Right atrium auricular region (tissue), 2 donors: ENCODE measurements at regions not wholly inside any gene's neighbourhood (a gene's known extent, or its start where the extent isn't known, plus 50 kb on each side); places are given as distances from the start of the nearest gene placed in this dataset.
"Not testable (repeated sequence)": the region's sequence is repeated elsewhere in the genome, so short reads cannot be mapped to it uniquely, and the experiment has no call there.

Experiments used
- DNase-seq: peaks from one replicate; pipeline ENCODE4 v3.0.0-alpha.2; 2019; ENCODE audit warnings: low spot score
- H3K27ac ChIP-seq, 2 donors: fragments of 200-600 bp; sonication (generic); 1 replicate in 1 of 2; 2 replicates in 1 of 2; pipeline ENCODE4 v1.5.1; 2016 to 2019
- H3K27me3 ChIP-seq, 2 donors: fragments of 200-600 bp; sonication (generic); one replicate each; pipeline versions ENCODE4 v1.5.1 to v1.6.0; 2017 to 2019
- H3K36me3 ChIP-seq: fragments of 200-600 bp; sonication (generic); one replicate; pipeline ENCODE4 v1.5.1; 2016
- H3K4me1 ChIP-seq, 2 donors: fragments of 200-600 bp; sonication (generic); one replicate each; pipeline versions ENCODE4 v1.5.1 to v1.6.0; 2017 to 2019
- H3K4me3 ChIP-seq, 2 donors: fragments of 200-600 bp; sonication (generic); 1 replicate in 1 of 2; 2 replicates in 1 of 2; pipeline ENCODE4 v1.5.1; 2017 to 2019; ENCODE audit warnings: mild to moderate bottlenecking in 1 of 2, moderate library complexity in 1 of 2
- H3K9me3 ChIP-seq, 2 donors: fragments of 200-600 bp; sonication (generic); one replicate each; pipeline ENCODE4 v1.5.1; 2019
- TF ChIP-seq, protein P1 (sequence below), 2 donors: fragments of 200-600 bp; sonication (generic); IDR thresholded peaks; one replicate each; pipeline ENCODE4 v1.5.1; 2019; ENCODE audit warnings: antibody characterized with exemption in 2 of 2

DNA sequence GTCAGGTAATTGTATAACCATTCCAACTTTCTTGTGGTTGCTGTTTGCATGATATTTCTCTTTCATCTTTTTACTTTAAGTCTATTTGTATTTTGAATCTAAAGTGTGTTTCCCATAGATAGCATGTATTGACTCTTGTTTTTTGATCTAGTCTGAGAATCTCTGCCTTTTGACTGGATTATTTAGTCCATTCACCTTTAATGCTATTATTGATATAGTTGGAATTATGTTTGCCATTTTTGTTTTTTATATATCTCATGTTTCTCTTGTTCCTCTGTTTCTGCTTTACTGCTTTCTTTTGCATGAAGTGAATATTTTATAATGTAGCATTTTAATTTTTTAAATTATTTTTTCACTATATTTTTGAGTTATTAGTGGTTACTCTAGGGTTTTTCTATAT lies 103.9 kb upstream of the PMCH start:
- H3K4me3 ChIP-seq = no peak overlapping the region
- H3K27me3 ChIP-seq = no peaks in the 10 kb centered on the region
- H3K9me3 ChIP-seq = peaks cover 0 to 22% of the 10 kb centered on the region in 2 donors
- no peaks in the 10 kb centered on the region for H3K36me3 ChIP-seq
- H3K27ac ChIP-seq = no peak overlapping the region
- TF ChIP-seq, protein P1, sequence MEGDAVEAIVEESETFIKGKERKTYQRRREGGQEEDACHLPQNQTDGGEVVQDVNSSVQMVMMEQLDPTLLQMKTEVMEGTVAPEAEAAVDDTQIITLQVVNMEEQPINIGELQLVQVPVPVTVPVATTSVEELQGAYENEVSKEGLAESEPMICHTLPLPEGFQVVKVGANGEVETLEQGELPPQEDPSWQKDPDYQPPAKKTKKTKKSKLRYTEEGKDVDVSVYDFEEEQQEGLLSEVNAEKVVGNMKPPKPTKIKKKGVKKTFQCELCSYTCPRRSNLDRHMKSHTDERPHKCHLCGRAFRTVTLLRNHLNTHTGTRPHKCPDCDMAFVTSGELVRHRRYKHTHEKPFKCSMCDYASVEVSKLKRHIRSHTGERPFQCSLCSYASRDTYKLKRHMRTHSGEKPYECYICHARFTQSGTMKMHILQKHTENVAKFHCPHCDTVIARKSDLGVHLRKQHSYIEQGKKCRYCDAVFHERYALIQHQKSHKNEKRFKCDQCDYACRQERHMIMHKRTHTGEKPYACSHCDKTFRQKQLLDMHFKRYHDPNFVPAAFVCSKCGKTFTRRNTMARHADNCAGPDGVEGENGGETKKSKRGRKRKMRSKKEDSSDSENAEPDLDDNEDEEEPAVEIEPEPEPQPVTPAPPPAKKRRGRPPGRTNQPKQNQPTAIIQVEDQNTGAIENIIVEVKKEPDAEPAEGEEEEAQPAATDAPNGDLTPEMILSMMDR (IDR thresholded peaks at IDR 0.05) = no peak
- peaks cover 0 to 8% of the 10 kb centered on the region in 2 donors for H3K4me1 ChIP-seq
- no peak for DNase-seq

DNA sequence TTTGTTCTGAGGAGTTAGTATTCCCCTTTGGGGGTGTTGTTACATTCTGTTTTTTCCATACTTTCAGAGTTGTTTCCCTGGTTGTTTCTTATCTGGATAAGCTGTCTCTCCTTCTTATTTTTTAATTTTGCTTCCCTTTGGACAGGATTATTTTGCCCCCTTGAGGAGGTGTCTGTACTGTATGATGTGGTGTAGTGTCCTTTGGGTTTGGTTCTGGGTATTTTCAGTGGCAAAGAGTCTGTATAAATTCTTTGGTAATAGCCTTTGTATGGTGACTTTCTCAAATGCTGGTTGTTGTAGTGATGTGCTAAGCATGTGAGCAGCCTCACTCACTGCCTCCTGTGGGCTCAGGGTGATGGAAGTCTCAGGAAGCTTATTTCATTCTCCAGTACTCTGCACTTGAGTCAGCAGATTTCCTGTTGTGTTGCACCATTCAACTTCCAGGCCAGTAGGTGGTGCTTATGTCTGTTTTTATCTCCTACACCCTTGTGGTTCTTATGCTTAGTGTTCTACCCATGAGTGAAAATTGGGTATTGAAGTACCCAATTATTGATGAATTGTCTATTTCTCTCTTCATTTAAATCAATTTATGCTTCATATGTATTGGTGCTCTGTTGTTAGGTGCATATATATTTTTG lies 103.3 kb upstream of the PMCH start:
- no peak for DNase-seq
- H3K36me3 ChIP-seq = no peaks in the 10 kb centered on the region

DNA sequence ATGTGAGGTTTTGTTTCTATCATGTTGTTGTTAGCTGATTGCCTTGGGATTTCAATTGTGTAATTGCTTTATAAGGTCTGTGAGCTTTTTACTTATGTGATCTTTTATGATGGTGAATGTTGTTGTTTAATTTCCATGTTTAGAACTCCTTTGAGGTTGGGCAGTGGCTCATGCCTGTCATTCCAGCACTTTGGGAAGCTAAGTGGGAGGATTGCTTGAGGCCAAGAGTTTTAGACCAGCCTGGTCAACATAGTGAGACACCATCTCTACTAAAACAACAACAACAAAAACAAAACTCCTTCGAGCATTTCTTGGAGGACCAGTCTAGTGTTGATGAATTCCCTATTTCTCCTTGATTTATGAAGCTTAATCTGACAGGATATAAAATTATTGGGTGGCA lies 102.1 kb upstream of the PMCH start:
- no peaks in the 10 kb centered on the region for H3K36me3 ChIP-seq
- no peak overlapping the region for H3K4me3 ChIP-seq

More for the DNA sequence above, 103.3 kb upstream of the PMCH start:
- Histone ChIP-seq H3K9me3 (peaks cover 0 to 22% of the 10 kb centered on the region in 2 donors), H3K27me3 (no peaks in the 10 kb centered on the region), H3K4me1 (peaks cover 0 to 8% of the 10 kb centered on the region in 2 donors), H3K27ac (no peak overlapping the region), H3K4me3 (no peak overlapping the region)
- TF ChIP-seq, protein P1 (IDR thresholded peaks at IDR 0.05) = no peak

DNA sequence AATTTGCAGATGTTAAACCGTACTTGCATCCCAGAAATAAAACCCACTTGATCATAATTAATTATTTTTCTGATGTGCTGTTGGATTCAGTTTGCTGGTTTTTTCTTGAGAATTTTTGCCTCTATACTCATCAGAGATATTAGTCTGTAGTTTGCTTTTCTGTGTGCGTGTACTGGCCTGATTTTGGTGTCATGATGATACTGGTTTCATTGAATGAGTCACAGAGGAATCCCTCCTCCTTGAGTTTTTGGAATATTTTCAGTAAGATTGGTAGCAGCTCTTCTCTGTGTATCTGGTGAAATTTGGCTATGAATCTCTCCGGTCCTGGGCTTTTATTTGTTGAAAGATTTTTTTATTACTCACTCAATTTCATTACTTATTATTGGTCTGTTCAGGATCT lies 100.4 kb upstream of the PMCH start:
- Histone ChIP-seq H3K9me3 (peaks cover 0 to 22% of the 10 kb centered on the region in 2 donors), H3K27me3 (no peaks in the 10 kb centered on the region), H3K4me3 (no peak overlapping the region), H3K4me1 (no peaks in the 10 kb centered on the region), H3K27ac (no peak overlapping the region), H3K36me3 (no peaks in the 10 kb centered on the region)
- TF ChIP-seq, protein P1 (IDR thresholded peaks at IDR 0.05) = no peak
- DNase-seq = no peak

More for the DNA sequence above, 102.1 kb upstream of the PMCH start:
- H3K27me3 ChIP-seq = no peaks in the 10 kb centered on the region
- peaks cover 0 to 22% of the 10 kb centered on the region in 2 donors for H3K9me3 ChIP-seq
- H3K4me1 ChIP-seq = no peaks in the 10 kb centered on the region
- H3K27ac ChIP-seq = no peak overlapping the region
- TF ChIP-seq, protein P1 (IDR thresholded peaks at IDR 0.05) = no peak
- no peak for DNase-seq

DNA sequence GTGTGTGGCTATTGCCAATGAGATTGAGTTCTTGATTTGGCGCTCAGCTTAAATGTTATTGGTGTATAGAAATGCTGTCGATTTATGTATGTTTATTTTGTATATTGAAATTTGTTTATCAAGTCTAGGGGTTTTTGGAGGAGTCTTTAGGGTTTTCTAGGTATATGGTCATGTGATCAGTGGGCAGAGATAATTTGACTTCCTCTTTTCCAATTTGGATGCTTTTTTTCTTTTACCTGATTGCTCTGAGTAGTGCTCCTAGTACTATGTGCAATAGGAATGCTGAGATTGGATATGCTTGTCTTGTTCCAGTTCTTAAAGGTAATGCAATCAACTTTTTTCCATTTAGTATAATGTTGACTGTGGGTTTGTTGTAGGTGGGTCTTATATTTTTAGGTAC lies 99.8 kb upstream of the PMCH start:
- no peaks in the 10 kb centered on the region for H3K36me3 ChIP-seq
- no peak overlapping the region for H3K27ac ChIP-seq
- no peaks in the 10 kb centered on the region for H3K27me3 ChIP-seq
- no peaks in the 10 kb centered on the region for H3K4me1 ChIP-seq
- TF ChIP-seq, protein P1 (IDR thresholded peaks at IDR 0.05) = no peak
- H3K9me3 ChIP-seq = peaks cover 0 to 21% of the 10 kb centered on the region in 2 donors
- no peak overlapping the region for H3K4me3 ChIP-seq
- no peak for DNase-seq

DNA sequence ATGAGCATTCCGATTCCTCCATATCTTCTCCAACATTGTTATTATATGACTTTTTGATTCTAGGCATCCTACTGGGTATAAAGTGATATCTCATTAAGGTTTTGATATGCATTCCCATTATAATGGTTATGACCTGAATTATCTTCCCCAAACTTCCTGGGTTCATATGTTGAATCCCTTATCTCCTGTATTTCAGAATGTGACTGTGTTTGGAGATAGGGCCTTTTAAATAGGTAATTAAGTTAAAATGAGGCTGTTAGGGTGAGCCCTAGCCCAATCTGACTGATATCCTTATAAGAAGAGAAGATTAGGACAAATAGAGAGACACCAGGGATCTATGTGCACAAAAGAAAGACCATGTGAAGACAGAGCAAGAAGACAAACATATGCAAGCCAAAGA lies 96.9 kb upstream of the PMCH start:
- Histone ChIP-seq H3K27ac (no peak overlapping the region), H3K27me3 (no peaks in the 10 kb centered on the region), H3K36me3 (no peaks in the 10 kb centered on the region), H3K9me3 (no peaks in the 10 kb centered on the region), H3K4me3 (no peak overlapping the region), H3K4me1 (no peaks in the 10 kb centered on the region)
- DNase-seq = no peak
- TF ChIP-seq, protein P1 (IDR thresholded peaks at IDR 0.05) = no peak

DNA sequence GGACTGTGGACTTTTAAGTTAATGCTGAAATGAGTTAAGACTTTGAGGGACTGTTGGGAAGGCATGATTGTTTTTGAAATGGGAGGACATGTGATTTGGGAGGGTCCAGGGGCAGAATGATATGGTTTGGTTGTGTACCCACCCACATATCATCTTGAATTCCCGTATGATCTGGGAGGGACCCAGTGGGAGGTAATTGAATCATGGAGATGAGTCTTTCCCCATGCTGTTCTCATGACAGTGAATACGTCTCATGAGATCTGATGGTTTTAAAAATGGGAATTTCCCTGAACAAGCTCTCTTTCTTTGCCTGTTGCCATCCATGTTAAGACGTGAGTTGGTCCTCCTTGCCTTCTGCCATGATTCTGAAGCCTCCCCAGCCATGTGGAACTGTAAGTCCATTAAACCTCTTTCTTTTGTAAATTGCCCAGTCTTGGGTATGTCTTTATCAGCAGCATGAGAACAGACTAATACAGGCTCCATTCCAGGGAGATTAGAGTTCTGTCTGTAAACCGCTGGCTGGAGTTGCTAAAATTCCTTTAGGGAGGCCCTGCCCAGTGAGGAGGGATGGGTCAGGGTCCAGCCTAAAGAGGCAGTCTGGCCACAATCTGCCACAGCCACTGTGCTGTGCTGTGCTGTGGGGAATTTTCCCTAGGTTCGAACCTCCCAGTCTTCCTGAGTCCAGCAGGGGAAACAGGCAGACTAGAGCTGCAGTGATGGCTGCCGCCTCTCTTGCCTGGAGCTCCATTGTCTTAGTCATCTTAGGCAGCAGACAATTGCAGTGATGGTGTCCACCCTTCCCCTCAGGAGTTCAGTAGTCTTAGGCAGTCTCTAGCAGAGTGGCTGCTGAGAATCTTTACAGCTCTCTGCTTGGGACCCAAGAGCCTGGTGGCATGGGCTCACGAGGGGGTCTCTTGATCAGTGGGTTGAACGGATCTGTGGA lies 94.1 kb upstream of the PMCH start:
- not testable (repeated sequence) for H3K36me3 ChIP-seq, H3K4me1 ChIP-seq, DNase-seq, H3K27ac ChIP-seq, H3K27me3 ChIP-seq, H3K9me3 ChIP-seq, H3K4me3 ChIP-seq

DNA sequence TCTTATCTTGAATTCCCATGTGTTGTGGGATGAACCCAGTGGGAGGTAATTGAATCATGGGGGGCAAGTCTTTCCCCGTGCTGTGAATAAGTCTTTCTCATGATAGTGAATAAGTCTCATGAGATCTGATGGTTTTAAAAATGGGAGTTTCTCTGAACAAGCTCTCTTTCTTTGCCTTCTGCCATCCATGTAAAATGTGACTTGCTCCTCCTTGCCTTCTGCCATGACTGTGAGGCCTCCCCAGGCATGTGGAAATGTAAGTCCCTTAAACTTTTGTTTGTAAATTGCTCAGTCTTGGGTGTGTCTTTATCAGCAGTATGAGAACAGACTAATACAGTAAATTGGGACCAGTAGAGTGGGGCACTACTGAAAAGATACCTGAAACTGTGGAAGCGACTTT lies 92.1 kb upstream of the PMCH start:
- not testable (repeated sequence) for H3K27me3 ChIP-seq, H3K4me3 ChIP-seq, H3K27ac ChIP-seq, DNase-seq, H3K4me1 ChIP-seq, H3K36me3 ChIP-seq, H3K9me3 ChIP-seq
